Occipital lobe (tissue), 2 donors: ENCODE measurements at regions not wholly inside any gene's neighbourhood (a gene's known extent, or its start where the extent isn't known, plus 50 kb on each side); places are given as distances from the start of the nearest gene placed in this dataset. TPM values are rescaled to one million over a fixed set of nuclear protein-coding genes. Genes with fewer than 3 reads are reported as not detected.
"Not testable (repeated sequence)": the region's sequence is repeated elsewhere in the genome, so short reads cannot be mapped to it uniquely, and the experiment has no call there.

ENCODE experiments used
- DNase-seq: peaks from one replicate; lab custom pipeline; 2025; lab: John Stamatoyannopoulos, UW
- small RNA-seq: library from RNA; depleted of rRNA; stranded (forward); fragments of <200 nt; gene quantifications from one replicate; pipeline ENCODE3, GENCODE V24; 2014

DNA sequence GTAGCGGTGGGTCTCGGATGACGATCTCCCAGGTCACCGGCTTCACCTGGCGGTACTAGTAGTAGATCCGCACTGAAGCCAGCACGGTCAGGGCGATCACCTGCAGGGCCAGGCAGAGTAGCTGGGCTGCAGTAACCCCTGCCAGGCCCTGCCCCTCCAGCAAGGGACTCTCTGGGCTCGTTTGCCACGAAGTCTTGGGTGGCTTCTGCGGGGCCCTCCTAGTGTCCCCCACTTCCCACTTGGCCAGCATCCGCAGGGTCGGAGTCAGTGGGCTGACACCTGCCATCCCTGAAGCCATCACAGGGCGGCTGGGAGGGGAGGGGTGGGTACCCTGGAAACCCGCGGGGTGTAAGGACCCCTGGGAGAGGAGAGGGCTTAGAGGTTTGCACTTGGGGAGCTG is 214.0 kb downstream of the OR4C45 start:
- no peak for DNase-seq

DNA sequence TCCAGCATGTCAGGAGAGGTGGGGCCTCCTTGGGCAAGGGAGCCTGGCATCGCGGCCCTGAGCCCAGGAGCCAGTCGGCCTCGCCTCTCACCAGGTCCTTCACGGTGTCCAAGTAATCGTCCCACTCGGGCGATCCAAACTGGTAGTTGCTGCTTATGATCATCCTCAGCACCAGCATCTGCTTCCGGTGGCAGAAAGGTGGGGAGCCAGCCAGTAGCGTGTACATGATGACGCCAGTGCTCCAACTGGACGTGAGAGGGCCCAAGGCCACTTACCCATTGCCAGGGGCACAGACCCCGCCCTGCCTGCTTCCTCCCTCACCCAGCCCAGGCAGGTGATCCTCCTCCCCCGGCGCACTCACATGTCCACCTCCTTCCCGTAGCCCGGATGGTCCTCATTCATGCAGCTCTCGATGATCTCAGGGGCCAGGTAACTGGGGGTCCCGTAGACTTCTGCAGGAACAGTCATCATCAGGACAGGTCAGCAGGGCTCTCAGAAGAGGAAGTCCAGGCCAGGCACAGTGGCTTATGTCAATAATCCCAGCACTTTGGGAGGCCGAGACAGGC is 214.7 kb downstream of the OR4C45 start:
- DNase-seq, result no peak

DNA sequence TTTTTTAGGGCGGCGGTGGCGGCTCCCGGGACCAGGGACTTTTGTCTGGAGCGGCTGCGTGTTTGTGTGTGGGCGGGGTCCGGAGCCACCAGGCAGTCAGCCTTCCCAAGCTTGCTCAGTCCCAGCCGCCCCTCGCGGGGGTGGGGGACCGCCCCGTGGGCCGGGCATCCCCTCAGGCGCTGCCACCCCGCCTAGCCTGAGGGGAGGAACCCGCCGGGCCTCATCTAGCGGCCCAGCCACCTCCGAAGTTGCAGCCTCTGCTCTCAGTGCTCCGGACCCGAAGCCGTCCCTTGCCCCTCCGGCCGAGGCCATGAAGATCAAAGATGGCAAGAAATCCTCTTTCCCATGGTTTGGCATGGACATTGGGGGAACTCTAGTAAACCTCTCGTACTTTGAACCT is 235.2 kb downstream of the OR4C45 start:
- DNase-seq, result no peak

DNA sequence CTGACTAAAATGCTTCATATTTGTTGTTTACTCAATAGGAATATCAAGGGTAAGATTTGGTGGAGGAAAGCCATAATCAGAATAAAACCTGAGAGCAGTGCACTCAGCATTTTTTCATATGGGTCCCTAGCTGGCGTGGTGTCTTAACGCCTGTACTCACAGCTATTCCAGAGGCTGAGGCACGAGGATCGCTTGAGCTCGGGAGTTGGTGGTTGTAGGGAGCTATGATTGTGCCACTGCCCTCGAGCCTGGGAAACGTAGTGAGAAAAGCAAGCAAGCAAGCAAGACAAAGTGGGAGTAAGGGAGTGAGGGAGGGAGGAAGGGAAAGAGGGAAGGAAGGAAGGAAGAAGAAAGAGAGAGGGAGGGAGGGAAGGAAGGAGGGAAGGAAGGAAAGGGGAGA is 242.5 kb downstream of the OR4C45 start:
- DNase-seq, result no peak

DNA sequence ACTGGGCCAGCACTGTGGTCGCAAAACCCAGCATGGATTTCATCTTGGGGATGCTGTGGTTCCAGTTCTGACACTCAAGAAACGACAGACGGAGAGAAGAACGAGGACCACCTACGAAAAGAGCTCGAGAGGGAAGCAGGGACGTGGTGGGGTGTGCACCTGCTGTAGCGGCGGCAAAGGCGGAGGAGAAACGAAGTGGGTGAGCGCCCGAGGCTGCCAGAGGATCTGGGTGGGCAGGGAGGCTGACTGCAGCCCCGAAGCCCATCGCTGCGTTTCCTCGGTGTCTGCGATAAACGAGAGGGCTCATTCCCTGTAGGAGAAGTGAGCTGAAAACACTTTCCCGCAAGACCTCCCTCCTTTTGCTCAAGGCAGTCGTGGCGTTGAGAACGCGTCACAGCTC is 246.1 kb downstream of the OR4C45 start:
- no peak for DNase-seq

DNA sequence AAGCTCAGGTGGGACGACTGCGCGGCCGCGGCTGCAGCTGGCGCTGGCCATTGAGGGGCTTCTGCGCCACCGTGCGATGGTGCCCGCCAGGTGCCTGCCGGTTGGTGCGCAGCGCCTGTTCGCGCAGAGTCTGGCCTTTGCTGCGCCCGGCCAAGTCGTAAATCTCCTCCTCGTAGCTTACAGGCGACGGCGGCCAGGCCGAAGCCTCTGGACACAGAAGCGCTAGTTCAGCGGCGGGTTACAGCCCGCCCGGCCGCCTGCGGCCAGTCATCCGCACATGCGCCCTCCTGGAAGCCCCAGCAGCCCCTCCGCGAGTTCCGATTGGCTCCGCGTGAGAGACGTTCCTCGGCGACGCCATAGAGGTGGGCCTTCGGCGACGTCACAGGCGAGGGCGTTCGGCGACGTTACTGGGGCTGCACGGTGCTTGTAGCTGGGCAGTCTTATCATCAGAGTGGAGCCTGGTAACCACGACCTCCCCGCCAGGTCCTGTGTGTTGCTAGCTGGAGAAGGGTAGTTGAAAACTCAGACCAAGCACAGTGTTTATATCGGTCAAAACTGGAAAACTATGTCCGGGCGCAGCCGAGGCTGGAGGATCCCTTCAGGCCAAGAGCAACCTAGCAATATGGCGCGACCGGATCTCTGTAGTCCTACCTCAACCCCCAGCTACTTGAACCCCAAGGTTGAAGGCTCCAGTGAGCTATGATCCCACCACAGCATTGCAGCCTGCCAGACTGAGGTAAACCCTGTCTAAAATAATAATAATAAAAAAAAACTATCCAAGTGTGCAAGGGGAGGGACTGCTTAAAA is 265.7 kb downstream of the OR4C45 start:
- no peak for DNase-seq

DNA sequence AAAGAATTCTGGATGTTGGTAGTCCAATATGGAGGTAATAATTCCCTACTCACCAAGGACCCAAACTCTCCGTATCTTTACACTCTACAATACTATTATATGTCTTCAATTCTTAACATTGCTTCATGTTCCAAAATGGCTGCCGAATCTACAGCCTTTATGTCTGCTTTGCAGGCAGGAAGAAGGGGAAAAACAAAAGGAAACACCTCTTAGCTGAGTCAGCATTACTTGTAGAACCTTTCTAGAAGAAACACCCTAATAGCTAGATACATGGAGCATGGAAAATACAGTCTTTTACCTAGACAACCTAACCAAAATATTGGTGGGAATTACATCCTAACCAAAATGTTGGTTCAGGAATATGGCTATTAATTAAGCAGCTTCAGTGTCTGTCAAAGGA is 298.0 kb downstream of the OR4C45 start:
- DNase-seq, result not testable (repeated sequence)

DNA sequence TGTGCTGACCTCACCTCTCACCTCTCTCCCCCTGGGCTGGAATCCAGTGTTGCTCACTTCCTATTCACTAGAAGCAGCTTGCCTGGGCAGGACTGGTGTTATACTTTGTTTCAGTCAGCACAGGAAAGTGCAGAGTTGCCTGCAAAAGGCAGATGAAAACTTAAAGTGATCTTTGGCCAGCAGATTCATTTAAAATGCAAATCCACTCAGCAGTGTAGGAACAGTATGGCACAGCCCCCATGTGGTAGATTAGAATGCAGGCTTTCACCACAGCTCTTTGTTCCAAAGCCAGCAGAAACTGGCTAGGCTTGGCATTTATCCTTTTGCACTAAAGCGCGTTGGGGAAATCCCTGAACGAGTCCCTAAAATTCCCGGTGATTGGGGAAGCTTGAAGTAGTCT is 301.2 kb downstream of the OR4C45 start:
- DNase-seq, result no peak

DNA sequence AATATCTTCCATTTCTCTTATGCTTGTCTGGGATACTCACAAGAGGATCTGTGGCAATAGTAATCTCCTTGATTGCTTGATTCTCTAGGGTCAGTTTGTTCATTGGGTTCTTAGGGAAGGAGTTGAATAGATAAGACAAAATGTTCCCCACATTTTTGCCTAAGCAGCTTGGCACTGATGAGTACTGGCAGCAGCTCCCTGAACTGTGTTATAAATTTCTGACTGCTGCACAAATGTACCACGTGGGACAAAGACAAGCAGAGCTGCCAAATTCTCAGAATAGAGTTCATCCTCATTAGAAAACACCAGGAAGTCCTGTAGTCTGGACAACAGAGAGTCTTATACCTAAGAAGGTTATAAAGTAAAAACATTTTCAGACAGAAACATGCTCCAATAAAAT is 304.8 kb downstream of the OR4C45 start:
- DNase-seq, result not testable (repeated sequence)

DNA sequence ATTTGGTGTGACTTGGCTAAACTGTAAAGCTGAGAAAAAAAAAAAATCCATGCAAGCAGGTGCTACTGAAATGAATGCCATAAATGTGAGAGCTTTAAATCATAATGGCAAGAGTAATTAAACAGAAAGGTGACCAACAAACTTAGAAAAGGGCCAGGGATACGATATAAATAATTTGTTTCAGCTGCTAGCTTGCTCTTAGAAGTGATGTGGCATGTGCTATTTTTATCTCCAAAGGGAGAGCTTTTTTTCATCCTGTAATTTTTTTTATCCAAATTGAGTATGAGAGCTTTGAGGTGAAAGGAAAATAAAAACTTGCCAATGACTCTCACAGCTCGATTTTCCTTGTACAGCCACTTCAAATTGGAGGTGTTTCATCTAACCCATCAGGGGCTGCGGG is 315.3 kb downstream of the OR4C45 start:
- DNase-seq, result not testable (repeated sequence)

DNA sequence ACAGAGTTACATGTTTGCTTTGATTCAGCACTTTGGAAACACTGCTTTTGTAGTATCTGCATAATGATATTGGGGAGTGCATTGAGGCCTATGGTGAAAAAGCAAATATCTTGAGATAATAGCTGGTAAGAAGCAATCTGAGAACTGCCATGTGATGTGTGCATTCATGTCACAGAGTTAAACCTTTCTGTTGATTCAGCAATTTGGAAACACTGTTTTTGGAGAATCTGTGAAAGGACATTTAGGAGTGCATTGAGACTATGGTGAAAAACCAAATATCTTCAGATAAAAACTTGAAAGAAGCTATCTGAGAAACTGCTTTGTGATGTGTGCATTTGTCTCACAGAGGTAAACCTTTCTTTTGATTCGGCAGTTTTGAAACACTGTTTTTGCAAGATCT is 346.8 kb downstream of the OR4C45 start:
- DNase-seq, result no peak

DNA sequence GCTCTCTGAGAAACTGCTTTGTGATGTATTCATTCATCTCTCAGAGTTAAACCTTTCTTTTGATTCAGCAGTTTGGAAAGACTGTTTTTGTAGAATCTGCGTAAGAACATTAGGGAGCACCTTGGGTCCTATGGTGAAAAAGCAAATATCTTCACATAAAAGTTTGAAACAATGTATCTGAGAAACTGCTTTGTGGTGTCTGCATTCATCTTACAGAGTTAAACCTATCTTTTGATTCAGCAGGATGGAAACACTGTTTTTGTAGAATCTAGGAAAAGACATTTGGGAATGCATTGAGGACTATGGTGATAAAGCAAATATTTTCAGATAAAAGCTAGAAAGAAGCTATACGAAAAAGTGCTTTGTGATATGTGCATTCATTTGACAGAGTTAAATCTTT is 361.3 kb downstream of the OR4C45 start:
- no peak for DNase-seq

DNA sequence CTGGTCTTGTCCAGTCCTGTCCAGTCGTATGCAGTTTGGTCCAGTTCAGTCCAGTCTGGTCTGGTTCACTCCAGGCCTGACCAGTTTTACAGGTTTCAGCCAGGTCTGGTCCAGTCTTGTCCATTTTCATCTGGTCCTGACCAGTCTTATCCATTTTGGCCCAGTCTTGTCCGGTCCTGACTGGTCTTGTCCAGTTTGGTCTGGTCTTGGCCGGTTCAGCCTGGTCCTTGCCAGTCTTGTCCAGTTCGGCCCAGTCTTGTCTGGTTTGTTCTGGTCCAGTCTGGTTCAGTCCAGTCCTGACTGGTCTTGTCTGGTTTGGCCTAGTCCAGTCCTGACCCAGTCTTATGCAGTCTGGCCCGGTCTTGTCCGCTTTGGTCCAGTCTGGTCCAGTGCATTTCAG is 380.2 kb downstream of the OR4C45 start:
- no peak for DNase-seq

DNA sequence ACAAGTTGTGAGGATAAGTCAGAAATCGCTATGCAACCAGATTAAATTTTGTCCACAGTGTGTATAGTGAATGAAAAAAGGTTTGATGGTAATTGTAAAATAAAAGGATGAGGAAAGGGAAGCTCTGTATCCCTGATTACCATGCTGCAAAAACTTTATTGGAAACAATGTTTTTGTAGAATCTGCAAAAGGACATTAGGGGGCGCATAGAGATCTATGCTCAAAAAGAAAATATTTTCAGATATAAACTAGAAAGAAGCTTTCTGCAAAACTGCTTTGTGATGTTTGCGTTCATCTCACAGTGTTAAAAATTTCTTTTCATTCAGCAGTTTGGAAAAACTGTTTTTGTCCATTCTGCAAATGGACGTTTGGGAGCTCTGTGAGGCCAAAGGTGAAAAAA is 390.5 kb downstream of the OR4C45 start:
- DNase-seq, result no peak

Small RNA genes in the stretch of these regions (small RNA-seq; reads per million reads assigned to genes)
- gene AC109635.3, result not detected
